SK-MEL-5 (cell line): ENCODE measurements at regions not wholly inside any gene's neighbourhood (a gene's known extent, or its start where the extent isn't known, plus 50 kb on each side); places are given as distances from the start of the nearest gene placed in this dataset.

Experiments
- DNase-seq: peaks from one replicate; pipeline ENCODE4 v3.0.0-alpha.2; 2016; ENCODE audit warnings: low read depth, low spot score
- in situ Hi-C: cut with HindIII; loops from 2 replicates; pipeline ENCODE4 v1.10.0; 2016; ENCODE audit warnings: low sequenced_read_pairs, high pct_unique_total_duplicates, low pct_unique_long_range_greater_than_20kb

DNA sequence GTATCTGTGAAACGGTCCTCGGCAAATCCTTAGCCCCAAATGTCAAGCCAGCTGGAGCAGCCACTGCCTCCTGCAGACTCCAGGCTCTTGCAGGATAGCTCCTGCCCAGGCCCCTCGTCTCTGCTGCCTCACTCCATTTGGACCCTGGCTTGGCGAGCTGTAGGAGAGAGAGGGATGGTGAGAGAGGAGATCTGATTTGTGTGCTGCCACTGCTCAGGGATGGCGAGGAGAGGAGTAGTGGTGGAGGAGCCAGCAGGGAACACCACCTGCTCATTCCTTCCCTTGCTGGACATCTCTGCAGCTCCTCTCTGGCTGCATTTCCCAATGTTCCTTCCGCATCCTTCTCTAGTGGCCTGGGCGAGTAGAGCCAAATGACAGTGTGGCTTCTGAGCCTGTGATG is 109.1 kb upstream of the NCK2 start:
- in situ Hi-C loops = no loop called here
- DNase-seq = no peak

DNA sequence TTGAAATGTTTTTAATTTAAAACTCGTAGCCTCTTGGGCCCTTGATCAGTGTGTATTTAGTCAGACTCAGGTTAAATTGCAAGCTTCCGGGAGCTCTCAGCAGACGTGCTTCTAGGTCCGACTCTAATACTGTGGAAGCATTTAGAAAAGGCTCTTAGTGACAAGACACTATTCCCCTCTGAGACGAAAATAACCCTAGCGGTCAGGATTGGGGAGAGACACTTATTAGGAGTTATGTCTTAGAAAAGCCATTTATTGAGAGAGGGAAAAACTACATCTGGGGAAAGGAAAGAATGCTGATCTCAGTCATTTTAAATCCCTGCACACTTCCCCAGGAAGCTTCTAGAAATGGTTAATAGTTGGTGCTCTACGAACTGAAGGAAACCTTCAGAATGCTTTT is 110.5 kb upstream of the NCK2 start:
- in situ Hi-C loops = no loop called here
- peak; percentile 62 for DNase-seq

DNA sequence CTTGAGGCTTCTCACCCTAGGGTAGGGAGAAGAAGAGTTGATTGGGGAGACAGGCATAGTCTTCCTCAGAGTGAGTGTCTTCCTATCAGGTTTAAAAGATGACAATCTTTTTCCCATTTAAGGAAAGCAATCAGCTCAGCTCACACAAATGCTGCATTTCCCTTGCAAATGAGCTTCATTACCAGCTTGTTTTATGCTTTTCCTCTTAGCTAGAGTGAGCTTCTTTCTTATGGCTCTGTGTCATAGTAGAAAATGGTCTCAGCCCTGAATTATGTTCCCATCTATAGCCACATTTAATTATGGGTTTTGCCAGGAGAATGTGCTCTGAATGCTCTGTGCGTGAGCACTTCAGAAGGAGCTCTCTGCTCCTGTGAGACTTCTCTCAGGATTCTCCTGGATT is 112.8 kb upstream of the NCK2 start:
- in situ Hi-C loops = no loop called here
- DNase-seq = no peak

DNA sequence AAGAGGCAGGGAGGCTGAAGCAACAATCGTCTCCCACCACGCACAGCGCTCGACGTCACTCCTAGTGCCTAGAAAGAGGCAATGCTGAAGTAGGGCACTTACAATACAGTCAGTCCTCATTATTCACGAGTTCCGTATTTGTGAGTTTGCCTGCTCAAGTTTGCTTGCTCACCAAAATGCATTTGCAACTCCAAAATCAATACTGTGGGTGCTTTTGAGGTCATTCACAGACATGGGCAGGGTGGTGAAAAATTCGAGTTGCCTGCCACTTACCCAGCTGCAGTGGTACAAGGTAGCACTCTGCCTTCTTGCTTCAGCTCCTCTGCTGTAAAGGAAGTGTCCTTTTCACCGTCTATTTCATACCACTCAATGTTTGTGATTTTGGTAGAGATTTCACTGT is 113.7 kb upstream of the NCK2 start:
- in situ Hi-C loops = no loop called here
- DNase-seq = no peak

DNA sequence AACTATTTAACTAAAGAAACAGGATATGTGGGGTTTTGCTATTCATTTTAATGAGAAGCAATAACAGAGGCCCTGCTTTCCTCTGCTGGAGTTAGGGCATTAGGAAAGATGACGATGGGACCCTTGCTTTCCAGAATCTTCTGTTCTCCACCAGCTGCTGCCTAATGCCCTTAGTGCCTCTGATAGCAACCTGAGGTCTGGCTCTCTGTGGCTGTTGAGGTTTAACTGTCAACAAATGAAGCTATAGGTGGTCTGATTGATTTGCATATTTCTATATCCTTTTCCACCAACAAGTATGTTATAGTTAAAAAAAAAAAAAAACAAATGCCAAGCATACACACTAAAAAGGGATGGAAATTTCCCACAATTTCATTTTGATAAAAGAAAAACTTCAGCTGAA is 115.1 kb upstream of the NCK2 start:
- DNase-seq = no peak
- in situ Hi-C loops = no loop called here

DNA sequence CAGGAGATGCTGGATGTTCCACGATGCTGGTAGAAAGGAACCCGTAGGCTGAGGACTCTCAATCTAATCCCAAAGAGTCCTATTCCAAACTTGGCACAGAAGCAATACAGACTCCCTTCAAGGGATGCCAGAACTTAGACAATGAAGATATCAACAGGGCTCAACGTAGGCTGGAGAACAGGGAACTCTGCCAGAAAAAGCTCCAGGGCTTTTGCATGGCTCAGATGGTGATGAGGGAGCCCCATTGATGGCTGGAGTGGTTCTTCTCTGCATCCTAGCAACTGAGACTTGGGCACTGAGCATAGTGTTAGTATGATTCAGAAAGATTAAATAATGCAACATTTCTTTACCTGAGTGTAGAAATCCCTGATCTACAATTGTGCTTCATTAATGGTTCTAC is 117.2 kb upstream of the NCK2 start:
- peak; percentile 20 for DNase-seq
- in situ Hi-C loops = no loop called here

DNA sequence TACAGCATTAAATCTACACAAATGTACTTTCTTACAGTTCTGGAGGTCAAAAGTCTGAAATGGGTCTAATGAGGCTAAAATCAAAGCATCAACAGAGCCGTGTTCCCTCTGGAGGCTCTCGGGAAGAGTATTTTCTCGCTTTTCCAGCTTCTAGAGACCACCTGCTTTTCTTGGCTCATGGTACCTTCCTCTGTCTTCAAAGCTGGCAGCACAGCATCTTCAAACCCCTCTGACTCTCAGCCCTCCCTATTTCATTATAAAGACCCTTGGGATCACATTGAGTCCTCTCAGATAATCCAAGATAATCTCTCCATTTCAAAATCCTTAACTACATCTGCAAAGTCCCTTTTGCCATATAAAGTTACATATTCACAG is 117.8 kb upstream of the NCK2 start:
- in situ Hi-C loops = no loop called here
- no peak for DNase-seq

DNA sequence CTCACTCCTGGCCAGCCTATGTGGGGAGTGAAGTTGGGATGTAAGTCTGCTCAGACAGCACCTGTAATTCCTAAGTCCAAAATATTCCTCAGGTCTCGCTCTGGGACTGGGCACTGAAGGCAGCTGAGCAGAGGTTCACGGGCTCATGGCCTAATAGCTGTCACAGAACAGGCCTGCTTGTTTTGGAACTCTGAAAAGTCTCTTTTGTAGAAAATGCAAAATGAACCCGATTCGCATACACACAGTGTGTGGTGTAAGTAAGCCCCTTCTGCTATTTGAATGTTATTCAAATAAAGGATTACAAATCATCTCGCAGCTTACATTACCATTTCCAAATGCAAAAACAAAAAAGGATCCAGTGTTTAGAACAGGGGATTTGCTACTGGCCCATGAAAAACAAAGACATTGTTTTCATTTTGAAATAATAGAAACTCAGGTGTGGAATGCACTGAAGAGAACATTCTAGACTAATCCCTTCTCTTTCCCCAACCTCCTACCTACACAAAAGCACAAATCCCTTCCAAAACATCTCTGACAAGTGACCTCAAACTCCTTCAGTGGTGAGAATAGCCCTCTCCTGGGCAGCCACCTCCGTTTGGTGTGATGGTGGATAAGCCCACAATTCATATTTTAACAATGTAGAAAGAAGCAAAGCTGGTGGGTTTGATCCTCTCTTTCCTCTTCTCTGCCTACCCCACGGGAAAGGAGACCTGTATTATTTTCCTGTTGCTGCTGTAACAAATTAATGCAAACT is 118.3 kb upstream of the NCK2 start:
- in situ Hi-C loops = no loop called here
- no peak for DNase-seq

DNA sequence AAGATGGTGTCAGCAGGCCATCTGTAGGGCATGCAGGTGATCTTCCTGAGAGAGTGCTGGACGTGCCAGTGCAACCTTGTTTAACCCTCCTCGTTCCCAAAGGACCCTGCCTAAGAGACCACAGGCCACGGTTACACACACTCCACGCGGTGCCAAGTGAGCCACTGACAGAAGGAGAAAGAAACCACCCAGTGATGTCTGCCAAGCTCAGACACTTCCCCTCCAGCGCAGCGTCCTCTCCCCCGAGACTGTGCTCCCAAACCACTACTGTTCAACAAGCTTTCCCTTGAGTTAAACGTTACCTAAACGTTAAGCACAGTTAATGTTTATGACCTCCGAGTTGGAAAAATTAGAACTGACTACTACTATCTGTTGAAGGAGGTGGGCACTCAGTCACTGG is 119.1 kb upstream of the NCK2 start:
- no peak for DNase-seq
- in situ Hi-C loops = no loop called here

DNA sequence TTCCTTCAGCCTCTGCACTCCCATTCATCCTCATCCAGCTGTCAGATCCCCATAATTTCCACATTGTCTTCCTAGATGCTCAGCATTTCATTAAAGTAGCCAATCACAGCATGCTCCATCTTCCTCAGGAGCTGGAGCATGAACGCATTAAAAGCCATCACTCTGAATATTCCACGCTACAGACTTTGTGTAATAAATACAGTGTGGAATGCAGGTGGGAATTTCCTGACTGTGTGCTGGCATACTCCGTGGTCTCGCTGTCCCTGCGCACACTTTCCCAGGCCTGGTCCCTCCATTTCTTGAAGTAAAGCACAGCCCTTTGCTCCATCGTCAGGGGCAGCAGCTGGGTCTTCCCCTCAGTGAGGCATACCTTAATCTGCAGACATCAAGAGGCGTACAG is 123.7 kb upstream of the NCK2 start:
- DNase-seq = no peak
- in situ Hi-C loops = no loop called here

DNA sequence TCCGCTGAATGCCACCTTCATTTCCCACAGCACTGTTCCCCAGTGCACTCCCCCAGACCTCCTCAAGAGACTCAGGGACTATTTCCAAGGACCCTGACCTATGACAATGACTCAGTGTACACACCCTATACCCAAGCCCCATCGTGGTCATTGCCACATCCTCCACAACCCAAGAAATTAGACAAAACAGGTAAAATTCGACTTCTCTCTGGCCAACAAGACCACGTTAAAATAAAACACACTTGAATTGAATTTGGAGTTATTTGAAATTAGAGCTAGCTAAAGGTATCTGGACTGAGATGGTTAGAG is 126.4 kb upstream of the NCK2 start:
- in situ Hi-C loops = no loop called here
- no peak for DNase-seq

DNA sequence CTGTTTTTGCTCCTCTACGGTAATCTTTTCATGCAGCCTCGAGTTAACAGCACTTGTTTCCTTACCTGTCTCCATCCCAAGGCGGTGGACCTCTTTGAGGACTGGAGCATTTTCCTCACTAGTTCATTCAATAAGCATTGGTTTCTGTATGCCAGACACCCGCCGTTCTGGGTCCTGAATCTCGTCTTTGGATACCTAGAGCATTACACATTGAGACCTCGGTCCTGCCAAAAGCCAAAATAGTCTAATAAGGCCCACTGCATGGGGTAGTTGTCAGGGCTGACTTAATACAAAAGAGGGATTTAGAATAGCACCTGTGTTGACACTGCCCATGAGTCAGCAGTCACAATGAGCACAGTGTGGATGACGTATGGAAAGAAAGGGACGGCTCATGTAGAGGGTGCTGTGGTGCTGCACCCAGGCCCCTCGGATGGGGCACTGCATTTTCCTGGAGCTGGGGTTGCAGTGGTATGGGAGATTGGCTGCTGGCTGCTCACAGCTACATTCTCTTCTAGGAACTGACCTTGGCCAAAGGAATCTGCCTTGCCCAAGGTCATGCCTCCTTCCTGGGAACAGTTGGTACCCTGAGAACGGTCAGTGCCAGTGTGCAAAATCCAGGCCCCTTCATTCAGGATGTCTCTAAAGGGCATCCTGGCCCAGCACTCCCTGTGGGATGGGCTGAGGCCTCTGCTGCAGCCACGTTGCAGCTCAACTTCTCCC is 126.9 kb upstream of the NCK2 start:
- DNase-seq = peak; percentile 35
- in situ Hi-C loops = no loop called here

DNA sequence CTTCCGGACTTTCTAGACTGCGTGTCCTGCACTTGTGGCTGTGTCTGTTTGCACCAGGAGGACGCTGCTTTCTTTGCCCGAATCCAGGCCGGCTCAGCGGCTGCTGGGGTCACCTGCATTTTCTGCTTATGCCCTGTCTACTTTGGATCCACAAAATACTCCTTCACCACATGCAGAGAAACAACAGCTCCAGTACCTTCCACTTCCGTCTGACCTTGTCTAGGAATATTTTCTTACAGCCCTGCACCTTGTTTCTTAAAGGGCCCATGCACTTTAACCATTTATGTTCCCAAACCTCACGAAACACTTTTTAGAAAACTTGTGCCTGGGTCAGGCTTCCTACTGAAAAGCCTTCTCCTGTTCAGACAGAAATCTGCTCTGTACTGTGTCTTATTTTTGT is 129.4 kb upstream of the NCK2 start:
- in situ Hi-C loops = no loop called here
- DNase-seq = no peak

DNA sequence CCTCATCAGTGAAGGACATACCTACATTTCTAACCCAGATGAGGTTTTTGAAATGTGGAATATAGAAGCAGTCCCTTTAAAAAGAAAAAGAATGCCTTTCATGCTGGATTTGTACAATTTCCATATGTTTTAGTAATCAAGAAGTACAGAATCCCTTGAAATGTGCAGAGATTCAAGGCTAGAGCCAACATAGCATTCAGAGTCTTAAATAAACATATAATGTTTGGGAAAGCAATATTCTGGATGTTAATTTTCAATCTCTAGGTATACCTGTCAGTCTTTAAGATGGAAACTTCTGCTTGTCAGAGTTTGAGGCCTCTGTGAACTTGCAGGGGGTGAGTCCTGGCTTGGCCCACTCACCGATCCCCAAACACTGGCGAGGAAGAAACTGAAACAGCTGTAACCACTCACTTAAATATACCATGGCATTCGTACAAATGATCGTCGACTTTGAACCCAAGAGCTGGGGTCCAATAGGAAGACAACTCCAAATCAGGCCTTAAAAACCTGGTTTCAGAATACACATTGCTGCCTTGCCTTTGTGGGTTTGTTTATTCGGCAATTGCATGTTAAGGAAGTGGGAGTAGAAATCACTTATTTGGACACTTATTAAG is 132.8 kb upstream of the NCK2 start:
- in situ Hi-C loops = no loop called here
- DNase-seq = no peak

DNA sequence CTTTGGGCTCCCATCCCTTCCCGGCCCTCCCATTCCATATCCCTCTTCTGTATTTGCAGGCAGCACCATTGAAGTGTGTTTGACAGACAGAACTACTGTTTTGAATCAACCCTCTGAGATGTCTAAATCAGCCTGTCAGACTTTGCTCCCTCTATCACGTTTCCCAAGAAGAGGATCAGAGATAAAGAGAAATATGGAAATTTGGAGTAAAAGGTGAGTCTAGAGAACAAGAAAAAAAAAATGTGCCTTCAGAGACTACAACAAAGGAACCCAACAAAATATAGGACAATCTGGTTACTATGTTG is 133.4 kb upstream of the NCK2 start:
- DNase-seq = no peak
- in situ Hi-C loops = no loop called here

DNA sequence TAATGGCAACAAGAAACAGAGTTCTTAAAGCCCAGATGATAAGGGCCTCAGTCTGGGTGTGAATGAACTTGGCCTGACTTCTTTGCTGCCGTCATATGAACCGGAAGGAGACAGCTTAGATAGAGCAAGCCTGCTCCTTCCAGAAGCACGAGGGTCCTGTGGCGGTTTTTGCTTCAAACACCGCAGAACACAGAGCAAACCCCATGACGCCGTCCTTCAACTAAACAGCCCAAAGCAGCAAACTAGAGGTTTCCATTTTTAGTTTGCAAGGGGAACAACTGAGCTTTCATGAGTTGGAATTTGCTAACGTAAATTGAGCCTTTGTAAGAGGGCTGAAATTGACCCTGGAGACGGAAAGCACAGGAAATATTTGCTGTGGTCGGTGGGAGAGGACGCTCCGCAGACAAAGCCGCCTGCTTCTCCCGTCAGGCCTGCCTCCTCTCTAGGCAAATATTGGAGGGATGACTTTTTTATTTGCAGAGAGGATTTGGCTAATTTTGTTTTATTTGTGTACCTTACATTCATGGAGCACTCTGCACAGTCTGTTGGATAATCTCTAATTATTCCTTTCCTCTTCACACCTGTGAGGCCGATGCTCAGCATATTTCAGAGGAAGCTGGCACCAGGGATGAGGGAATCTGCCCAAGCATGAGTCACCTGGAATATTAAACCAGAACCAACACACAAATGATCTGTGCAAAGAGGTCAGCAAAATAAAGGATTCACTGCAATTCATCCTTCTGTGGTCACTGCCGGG is 134.0 kb upstream of the NCK2 start:
- DNase-seq = peak; percentile 98
- in situ Hi-C loops = no loop called here

DNA sequence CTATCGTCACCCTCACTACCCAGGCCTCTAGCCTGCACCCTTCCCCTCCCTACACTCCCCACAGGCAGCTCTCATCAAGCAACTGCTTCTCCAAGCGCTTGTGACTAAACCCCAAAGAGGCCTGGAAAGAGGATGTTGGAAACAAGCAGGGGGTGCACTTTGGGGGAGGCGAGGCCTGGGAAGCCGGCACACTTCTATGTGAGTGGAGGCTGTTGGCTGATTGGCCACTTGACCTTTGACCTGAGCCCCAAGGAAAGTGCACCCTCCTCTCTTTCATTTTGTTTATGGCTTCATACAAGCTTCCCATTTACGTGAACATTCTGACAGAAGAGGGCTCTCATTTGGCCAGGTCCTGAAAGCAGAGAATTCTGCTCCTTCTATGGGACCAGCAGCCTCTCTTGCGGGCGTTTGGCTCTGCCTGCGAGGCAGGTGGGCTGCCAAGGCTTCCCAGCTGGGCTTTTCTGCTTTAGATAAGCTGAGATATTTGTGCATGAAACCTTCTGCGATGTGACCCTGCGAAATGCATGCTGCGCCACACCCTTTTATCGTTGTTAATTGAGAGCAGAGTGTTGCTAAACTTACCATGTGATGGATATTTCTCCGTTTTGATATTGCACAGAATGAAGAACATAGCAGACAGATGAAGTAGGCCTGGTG is 134.8 kb upstream of the NCK2 start:
- DNase-seq = no peak
- in situ Hi-C loops = no loop called here

DNA sequence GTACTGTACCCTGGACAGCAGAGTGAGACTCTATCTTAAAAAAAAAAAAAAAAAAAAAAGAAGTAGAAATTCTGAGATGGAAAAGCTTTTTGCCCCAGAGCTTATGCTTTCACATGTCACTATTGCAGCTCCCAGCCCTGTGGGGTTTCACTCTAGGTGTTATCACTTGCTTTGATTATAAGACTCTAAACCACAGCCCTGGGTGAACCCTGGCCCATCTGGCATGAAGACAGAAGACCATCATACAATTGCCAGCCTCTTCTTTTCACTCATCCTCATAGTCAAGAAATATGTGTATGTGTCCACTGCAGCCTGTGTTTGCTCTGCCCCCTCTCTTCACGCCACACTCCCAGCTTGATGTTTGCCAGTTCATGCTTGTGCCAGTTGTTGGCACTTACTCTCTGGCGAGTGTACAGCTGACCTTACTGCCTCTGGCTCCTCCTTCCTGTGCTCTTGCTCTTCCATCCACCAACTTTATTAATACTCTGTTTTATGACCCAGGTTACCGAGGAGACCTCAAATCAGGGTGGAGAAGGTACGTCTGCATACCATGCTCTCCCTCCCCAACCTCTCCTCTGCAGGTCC is 136.7 kb upstream of the NCK2 start:
- in situ Hi-C loops = no loop called here

More for the DNA sequence above, 136.7 kb upstream of the NCK2 start:
- DNase-seq = no peak
